GM12878 (cell line): ENCODE measurements at regions not wholly inside any gene's neighbourhood (a gene's known extent, or its start where the extent isn't known, plus 50 kb on each side); places are given as distances from the start of the nearest gene placed in this dataset.
A peak's percentile ranks its signal among the peaks of the same experiment; 100 is the strongest.

Experiments
- ATAC-seq: fragments of 200-7000 bp; cut with Tn5 transposase; 3 replicates; pipeline ENCODE4 v1.9.1; 2020; ENCODE audit warnings: mild to moderate bottlenecking, moderate library complexity
- BruUV-seq: library from RNA; stranded (reverse); fragments of 400-500 nt; replicated peaks from 2 replicates; lab custom pipeline; 2021; lab: Mats Ljungman, UMichigan
- CTCF ChIA-PET: fragments of 300-600 bp; sonication (Branson Sonifier 250); formaldehyde crosslinking; extraction: SDS; loops from one replicate; lab custom pipeline; 2021; ENCODE audit warnings: inconsistent platforms; lab: Yijun Ruan, JAX
- POLR2A ChIA-PET: fragments of 350-600 bp; formaldehyde crosslinking; extraction: SDS; loops from one replicate; lab custom pipeline; 2021; ENCODE audit warnings: inconsistent platforms; lab: Charles Lee
- RAD21 ChIA-PET: fragments of 300-600 bp; sonication (Branson Sonifier 250); formaldehyde crosslinking; loops from one replicate; lab custom pipeline; 2023; ENCODE audit warnings: antibody characterized with exemption; ENCODE audit not compliant: unreplicated experiment; lab: Charles Lee
- SMC1A ChIA-PET: fragments of 300-600 bp; sonication (Branson Sonifier 250); formaldehyde crosslinking; loops from one replicate; lab custom pipeline; 2023; ENCODE audit not compliant: unreplicated experiment, uncharacterized antibody; lab: Charles Lee
- DNase-seq: peaks from one replicate; pipeline ENCODE4 v3.0.0-alpha.2; 2011; ENCODE audit warnings: low read depth, low spot score
- FAIRE-seq: peaks from 3 replicates; lab custom pipeline; 2011; peaks lifted over from hg19 to GRCh38; lab: Jason Lieb, UNC
- H2AFZ ChIP-seq: 2 replicates; pipeline ENCODE4 v1.6.0; 2011; ENCODE audit warnings: low read depth, low read length, control low read depth; ENCODE audit not compliant: control insufficient read depth
- H3K27ac ChIP-seq: 2 replicates; pipeline ENCODE4 v1.5.1; 2011; ENCODE audit warnings: control low read depth; ENCODE audit not compliant: control insufficient read depth, insufficient read depth
- H3K27me3 ChIP-seq, 2 experiments: replicated peaks in 1 of 2; 2 replicates each; pipeline versions ENCODE4 v1.6.0 to v1.6.1; 2011; ENCODE audit warnings: low read length in 1 of 2; ENCODE audit not compliant: control insufficient read depth in 2 of 2, insufficient read depth in 2 of 2
- H3K36me3 ChIP-seq, 2 experiments: 2 replicates each; pipeline ENCODE4 v1.5.1; 2011; ENCODE audit warnings: low read length in 1 of 2; ENCODE audit not compliant: control insufficient read depth in 2 of 2, insufficient read depth in 2 of 2
- H3K4me1 ChIP-seq: 2 replicates; pipeline ENCODE4 v1.6.1; 2011; ENCODE audit warnings: mild to moderate bottlenecking, low read length, moderate library complexity, mixed read lengths; ENCODE audit not compliant: control insufficient read depth, insufficient read depth
- H3K4me2 ChIP-seq: 2 replicates; pipeline ENCODE4 v1.6.0; 2011; ENCODE audit warnings: control low read depth; ENCODE audit not compliant: control insufficient read depth, insufficient read depth
- H3K4me3 ChIP-seq: fragments of 200-600 bp; sonication (generic); 2 replicates; pipeline ENCODE4 v1.5.1; 2016
- H3K79me2 ChIP-seq: 2 replicates; pipeline ENCODE4 v1.6.0; 2011; ENCODE audit warnings: low read length; ENCODE audit not compliant: control insufficient read depth, insufficient read depth
- H3K9ac ChIP-seq: 2 replicates; pipeline ENCODE4 v1.8.0; 2011; ENCODE audit warnings: low read length, control low read depth, mixed read lengths; ENCODE audit not compliant: control insufficient read depth, insufficient read depth
- H3K9me3 ChIP-seq: replicated peaks from 3 replicates; pipeline ENCODE4 v1.5.1; 2011; ENCODE audit warnings: mild to moderate bottlenecking, low read length; ENCODE audit not compliant: control insufficient read depth, insufficient read depth
- H4K20me1 ChIP-seq: 2 replicates; pipeline ENCODE4 v1.6.0; 2011; ENCODE audit not compliant: control insufficient read depth, insufficient read depth
- BCL3 ChIP-seq: IDR thresholded peaks from 2 replicates; pipeline ENCODE4 v1.6.1; 2011; ENCODE audit warnings: borderline replicate concordance, low read depth, mild to moderate bottlenecking, moderate library complexity, low read length; ENCODE audit not compliant: insufficient read depth, poor library complexity, severe bottlenecking
- BHLHE40 ChIP-seq, 2 experiments: fragments of 450-650 bp in 1 of 2; IDR thresholded peaks; 2 replicates each; pipeline ENCODE4 v1.6.1; 2011 to 2017; ENCODE audit warnings: low read depth in 2 of 2, borderline replicate concordance in 1 of 2, improper control_type of control experiment in 1 of 2, low read length in 1 of 2, mild to moderate bottlenecking in 1 of 2
- FOXK2 ChIP-seq: fragments of 450-650 bp; IDR thresholded peaks from 2 replicates; pipeline ENCODE4 v1.6.1; 2017; ENCODE audit warnings: mild to moderate bottlenecking, moderate library complexity
- IKZF2 ChIP-seq, 2 experiments: fragments of 450-650 bp; IDR thresholded peaks; 2 replicates each; pipeline ENCODE4 v1.6.1; 2017; ENCODE audit warnings: mild to moderate bottlenecking in 2 of 2, moderate library complexity in 2 of 2
- JUND ChIP-seq: IDR thresholded peaks from 2 replicates; pipeline ENCODE4 v1.6.1; 2012; ENCODE audit warnings: low read depth, mild to moderate bottlenecking, low read length, improper control_type of control experiment, moderate library complexity
- MYB ChIP-seq: fragments of 150-350 bp; IDR thresholded peaks from 2 replicates; pipeline ENCODE4 v1.6.1; 2014; ENCODE audit warnings: mild to moderate bottlenecking, low read depth, low read length, borderline replicate concordance
- RB1 ChIP-seq: fragments of 450-650 bp; formaldehyde crosslinking; IDR thresholded peaks from 2 replicates; pipeline ENCODE4 v1.6.1; 2017; ENCODE audit warnings: mild to moderate bottlenecking, borderline replicate concordance
- SPI1 ChIP-seq: IDR thresholded peaks from 2 replicates; pipeline ENCODE4 v1.6.1; 2011; ENCODE audit warnings: low read depth, mild to moderate bottlenecking, low read length, moderate library complexity, borderline replicate concordance; ENCODE audit not compliant: insufficient read depth
- SRF ChIP-seq, 2 experiments: IDR thresholded peaks; 2 replicates each; pipeline ENCODE4 v1.6.1; 2011; ENCODE audit warnings: low read depth in 2 of 2, low read length in 2 of 2, mild to moderate bottlenecking in 1 of 2, moderate library complexity in 1 of 2
- TAF1 ChIP-seq: IDR thresholded peaks from 2 replicates; pipeline ENCODE4 v1.6.1; 2011; ENCODE audit warnings: mild to moderate bottlenecking, low read depth, low read length, borderline replicate concordance
- YY1 ChIP-seq: IDR thresholded peaks from 2 replicates; pipeline ENCODE4 v1.6.1; 2011; ENCODE audit warnings: low read depth, mild to moderate bottlenecking, low read length
- WGBS: methylation state at CpG from one replicate; pipeline ENCODE4 v1.1.6; 2016; ENCODE audit warnings: low lambda C conversion rate; ENCODE audit not compliant: insufficient replicate concordance, insufficient coverage; ENCODE audit errors: missing lambda C conversion rate; 5-methylcytosine and 5-hydroxymethylcytosine counted together
- in situ Hi-C: fragments of 300-500 bp; cut with MboI; formaldehyde crosslinking; loops from 9 replicates; pipeline ENCODE4 v1.14.3; 2018; ENCODE audit warnings: mixed read lengths
- intact Hi-C: fragments of 100-400 bp; cut with micrococcal nuclease; formaldehyde crosslinking; loops from one replicate; pipeline ENCODE4 v1.14.2; 2022; ENCODE audit not compliant: unreplicated experiment

GRCh38 chr14:31945074-31945613 lies 132.0 kb upstream of the ARHGAP5 start:
- Histone ChIP-seq H3K36me3 (no peaks in the 10 kb centered on the region), H3K27me3 (no peaks in the 10 kb centered on the region), H3K4me2 (no peak overlapping the region), H3K9ac (no peak overlapping the region), H4K20me1 (no peaks in the 10 kb centered on the region), H3K4me1 (peaks cover 6% of the 10 kb centered on the region; the same call in 1 of the 2 replicates), H3K4me3 (no peak overlapping the region), H3K9me3 (no peaks in the 10 kb centered on the region), H3K27ac (no peak overlapping the region), H2AFZ (no peak overlapping the region), H3K79me2 (no peaks in the 10 kb centered on the region)
- intact Hi-C loops = no loop called here
- TF ChIP-seq YY1 = 0 out of 2 replicates have a peak, but pooled peaks have one; percentile 22
- TF ChIP-seq JUND = no peak
- TF ChIP-seq SPI1 = peak; percentile 57; the same call in 1 of the 2 replicates
- TF ChIP-seq SRF (IDR thresholded peaks at IDR 0.05; ENCODE audit: low read depth in 2 of 2, low read length in 2 of 2) = peak; percentile 13 to 18; a peak in 1 of 4 replicates
- no peak for TF ChIP-seq MYB
- 0 out of 4 replicates have a peak, but pooled peaks of 1 of the 2 experiments have one; percentile 8 for TF ChIP-seq IKZF2 (IDR thresholded peaks at IDR 0.05)
- no peak for TF ChIP-seq RB1
- TF ChIP-seq TAF1 = no peak
- no peak for TF ChIP-seq BCL3
- peak in 1 of 2 experiments; percentile 35; a peak in 1 of 4 replicates for TF ChIP-seq BHLHE40 (IDR thresholded peaks at IDR 0.05; ENCODE audit: borderline replicate concordance in 1 of 2, low read depth in 2 of 2, low read length in 1 of 2)
- TF ChIP-seq FOXK2 = peak; percentile 7; the same call in 1 of the 2 replicates
- FAIRE-seq = no peak
- SMC1A ChIA-PET = no interaction called here
- RAD21 ChIA-PET = interaction anchor here (1.0 kb wide), 1 partner anchor 9 kb away, joined by 3 read pairs; no protein-coding TSS in a partner anchor
- WGBS = 35% methylated on average over 3 of the region's 3 CpGs
- CTCF ChIA-PET = interaction anchor here (0.8 to 1.6 kb wide), 2 partner anchors 10 to 19 kb away, joined by 3 to 4 read pairs; no protein-coding TSS in a partner anchor
- POLR2A ChIA-PET = no interaction called here
- BruUV-seq = no TSS peak
- no peak for DNase-seq
- ATAC-seq = peak; percentile 93
- in situ Hi-C loops = no loop called here
